H9 (cell line): ENCODE measurements at regions not wholly inside any gene's neighbourhood (a gene's known extent, or its start where the extent isn't known, plus 50 kb on each side); places are given as distances from the start of the nearest gene placed in this dataset.

ENCODE experiments used
- DNase-seq: peaks from one replicate; pipeline ENCODE4 v3.0.0-alpha.2; 2017
- H2AFZ ChIP-seq: one replicate; pipeline ENCODE4 v1.6.1; 2013; ENCODE audit warnings: mild to moderate bottlenecking, low read length, control low read depth, moderate library complexity
- H2AK5ac ChIP-seq: 2 replicates; pipeline ENCODE4 v1.6.1; 2013; ENCODE audit warnings: low read length, control low read depth, mixed read lengths; ENCODE audit not compliant: insufficient read length
- H2BK120ac ChIP-seq: one replicate; pipeline ENCODE4 v1.6.1; 2013; ENCODE audit warnings: low read depth, mild to moderate bottlenecking, low read length, control low read depth, inconsistent platforms; ENCODE audit not compliant: poor library complexity, severe bottlenecking
- H2BK12ac ChIP-seq: 2 replicates; pipeline ENCODE4 v1.6.1; 2013; ENCODE audit warnings: low read length, control low read depth, mixed read lengths, low read depth; ENCODE audit not compliant: insufficient read length
- H2BK15ac ChIP-seq: 2 replicates; pipeline ENCODE4 v1.6.1; 2013; ENCODE audit warnings: low read depth, low read length, control low read depth
- H2BK20ac ChIP-seq: one replicate; pipeline ENCODE4 v1.6.1; 2013; ENCODE audit warnings: low read depth, mild to moderate bottlenecking, low read length, control low read depth, inconsistent platforms; ENCODE audit not compliant: poor library complexity, severe bottlenecking
- H2BK5ac ChIP-seq: 2 replicates; pipeline ENCODE4 v1.6.1; 2013; ENCODE audit warnings: low read length, control low read depth, mixed read lengths; ENCODE audit not compliant: insufficient read length
- H3K14ac ChIP-seq: 2 replicates; pipeline ENCODE4 v1.6.1; 2013; ENCODE audit warnings: low read length, control low read depth; ENCODE audit not compliant: insufficient read depth
- H3K18ac ChIP-seq: 2 replicates; pipeline ENCODE4 v1.6.1; 2013; ENCODE audit warnings: low read depth, mild to moderate bottlenecking, mixed read lengths, low read length, control low read depth; ENCODE audit not compliant: insufficient read length
- H3K23ac ChIP-seq: 2 replicates; pipeline ENCODE4 v1.6.1; 2013; ENCODE audit warnings: low read length, control low read depth, mixed read lengths, low read depth; ENCODE audit not compliant: insufficient read length
- H3K23me2 ChIP-seq: 2 replicates; pipeline ENCODE4 v1.6.1; 2013; ENCODE audit warnings: low read depth, mild to moderate bottlenecking, mixed read lengths, low read length, control low read depth; ENCODE audit not compliant: insufficient read length, poor library complexity, severe bottlenecking
- H3K27ac ChIP-seq: 2 replicates; pipeline ENCODE4 v1.5.1; 2013; ENCODE audit warnings: low read length, control low read depth, mixed read lengths, low read depth; ENCODE audit not compliant: insufficient read length
- H3K27me3 ChIP-seq: 2 replicates; pipeline ENCODE4 v1.6.1; 2013; ENCODE audit warnings: low read length, control low read depth, inconsistent platforms; ENCODE audit not compliant: insufficient read depth
- H3K4ac ChIP-seq: 2 replicates; pipeline ENCODE4 v1.6.1; 2013; ENCODE audit warnings: low read depth, mild to moderate bottlenecking, control low read depth, inconsistent platforms, low read length, moderate library complexity
- H3K4me1 ChIP-seq: 2 replicates; pipeline ENCODE4 v1.6.1; 2013; ENCODE audit warnings: low read length, control low read depth, inconsistent platforms; ENCODE audit not compliant: insufficient read depth
- H3K4me2 ChIP-seq: 2 replicates; pipeline ENCODE4 v1.6.1; 2013; ENCODE audit warnings: low read length, control low read depth, mixed read lengths; ENCODE audit not compliant: insufficient read length, insufficient read depth
- H3K56ac ChIP-seq: 2 replicates; pipeline ENCODE4 v1.6.1; 2013; ENCODE audit warnings: low read depth, mild to moderate bottlenecking, mixed read lengths, low read length, control low read depth; ENCODE audit not compliant: insufficient read length
- H3K79me1 ChIP-seq: 2 replicates; pipeline ENCODE4 v1.6.1; 2013; ENCODE audit warnings: low read depth, mild to moderate bottlenecking, moderate library complexity, low read length, control low read depth, inconsistent platforms; ENCODE audit not compliant: insufficient read depth, poor library complexity, severe bottlenecking
- H3K79me2 ChIP-seq: 2 replicates; pipeline ENCODE4 v1.6.1; 2013; ENCODE audit warnings: low read length, control low read depth, inconsistent platforms; ENCODE audit not compliant: insufficient read depth
- H3K9ac ChIP-seq: 2 replicates; pipeline ENCODE4 v1.6.1; 2013; ENCODE audit warnings: low read length, control low read depth, mixed read lengths; ENCODE audit not compliant: insufficient read length; ENCODE audit errors: extremely low read depth
- H3K9me3 ChIP-seq: one replicate; pipeline ENCODE4 v1.6.1; 2013; ENCODE audit warnings: low read depth, low read length, inconsistent platforms; ENCODE audit not compliant: control insufficient read depth
- H3T11ph ChIP-seq: one replicate; pipeline ENCODE4 v1.6.1; 2013; ENCODE audit warnings: mild to moderate bottlenecking, low read length, control low read depth, inconsistent platforms
- H4K20me1 ChIP-seq: one replicate; pipeline ENCODE4 v1.6.1; 2013; ENCODE audit not compliant: control insufficient read depth, insufficient read length, insufficient read depth
- H4K5ac ChIP-seq: 2 replicates; pipeline ENCODE4 v1.6.1; 2013; ENCODE audit warnings: low read depth, mild to moderate bottlenecking, mixed read lengths, low read length, control low read depth; ENCODE audit not compliant: insufficient read length
- H4K8ac ChIP-seq: replicated peaks from 2 replicates; pipeline ENCODE4 v1.6.1; 2013; ENCODE audit warnings: low read length, control low read depth, mixed read lengths, low read depth; ENCODE audit not compliant: insufficient read length
- H4K91ac ChIP-seq: 2 replicates; pipeline ENCODE4 v1.6.1; 2013; ENCODE audit warnings: low read depth, mild to moderate bottlenecking, moderate library complexity, mixed read lengths, low read length, control low read depth; ENCODE audit not compliant: insufficient read length
- H3K27ac Mint-ChIP-seq, 3 experiments: 2 replicates in 2 of 3; 3 replicates in 1 of 3; pipeline ENCODE4 v1.8.0; 2020 to 2021; ENCODE audit warnings: mixed read lengths in 3 of 3, mild to moderate bottlenecking in 1 of 3, moderate library complexity in 1 of 3
- H3K27me3 Mint-ChIP-seq: 2 replicates; pipeline ENCODE4 v1.8.0; 2021; ENCODE audit warnings: low read depth, mild to moderate bottlenecking, moderate library complexity, mixed read lengths
- H3K36me3 Mint-ChIP-seq, 3 experiments: 2 replicates in 2 of 3; 3 replicates in 1 of 3; pipeline ENCODE4 v1.8.0; 2020 to 2021; ENCODE audit warnings: low read depth in 3 of 3, mixed read lengths in 3 of 3; ENCODE audit not compliant: insufficient read depth in 1 of 3
- H3K4me1 Mint-ChIP-seq, 2 experiments: 2 replicates each; pipeline ENCODE4 v1.8.0; 2020; ENCODE audit warnings: mixed read lengths in 2 of 2
- H3K4me3 Mint-ChIP-seq, 2 experiments: 2 replicates in 1 of 2; 3 replicates in 1 of 2; pipeline ENCODE4 v1.8.0; 2020 to 2021; ENCODE audit warnings: mild to moderate bottlenecking in 2 of 2, mixed read lengths in 2 of 2, moderate library complexity in 1 of 2
- H3K9me3 Mint-ChIP-seq, 2 experiments: 2 replicates in 1 of 2; 3 replicates in 1 of 2; pipeline ENCODE4 v1.8.0; 2020; ENCODE audit warnings: mild to moderate bottlenecking in 2 of 2, mixed read lengths in 2 of 2, moderate library complexity in 1 of 2
- WGBS: extraction: QIAGEN DNeasy Blood & Tissue Kit; methylation state at CpG from one replicate; pipeline ENCODE4 v1.1.7; 2013; ENCODE audit warnings: missing lambda C conversion rate, low lambda C conversion rate, mixed read lengths; ENCODE audit not compliant: insufficient read length; ENCODE audit errors: extremely low coverage; 5-methylcytosine and 5-hydroxymethylcytosine counted together
- TF ChIP-seq, protein P1 (sequence below): fragments of 200-600 bp; sonication (generic); conservative IDR thresholded peaks from 3 replicates; pipeline ENCODE4 v1.8.0; 2021; ENCODE audit warnings: antibody characterized with exemption, mild to moderate bottlenecking

DNA sequence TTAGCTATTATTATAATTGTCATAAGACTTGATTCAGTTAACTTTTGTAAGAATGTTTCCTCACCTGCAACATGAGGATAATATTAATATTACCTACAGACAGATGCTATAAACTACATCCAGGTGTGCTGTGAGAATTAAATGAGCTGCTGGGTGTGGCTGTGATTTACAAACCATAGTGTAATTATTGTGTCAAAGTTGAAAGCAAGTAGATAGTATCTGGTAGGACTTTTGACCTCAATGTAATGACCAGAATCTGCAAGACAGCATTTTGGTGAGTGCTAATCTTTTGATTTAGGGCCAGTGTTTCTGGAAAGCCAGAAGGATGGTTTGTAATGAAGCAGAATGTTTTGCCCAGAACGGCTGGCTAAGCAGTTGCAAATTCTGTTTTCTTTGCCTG lies 162.5 kb downstream of the TRMT11 start:
- Histone ChIP-seq H3K9ac (no peak overlapping the region), H3K27me3 (no peaks in the 10 kb centered on the region), H3K4ac (no peak overlapping the region), H2BK5ac (no peak overlapping the region), H4K91ac (no peak overlapping the region), H4K5ac (no peak overlapping the region), H4K8ac (no peak overlapping the region), H3K9me3 (no peaks in the 10 kb centered on the region), H3K23me2 (no peaks in the 10 kb centered on the region), H3T11ph (no peak overlapping the region), H2AFZ (no peak overlapping the region), H3K56ac (no peak overlapping the region), H2BK20ac (no peak overlapping the region), H2AK5ac (no peak overlapping the region), H3K23ac (no peak overlapping the region), H3K79me1 (no peaks in the 10 kb centered on the region), H3K18ac (no peak overlapping the region), H3K4me2 (no peak overlapping the region), H4K20me1 (no peaks in the 10 kb centered on the region), H2BK15ac (no peak overlapping the region), H3K14ac (no peak overlapping the region), H3K79me2 (no peaks in the 10 kb centered on the region), H2BK120ac (no peak overlapping the region), H3K27ac (no peak overlapping the region), H3K4me1 (no peaks in the 10 kb centered on the region), H2BK12ac (no peak overlapping the region)
- Mint-ChIP-seq H3K4me3 (no peak overlapping the region), H3K9me3 (no peaks in the 10 kb centered on the region), H3K27me3 (no peaks in the 10 kb centered on the region), H3K4me1 (peaks cover 17% of the 10 kb centered on the region in 2 experiments), H3K27ac (no peak overlapping the region), H3K36me3 (no peaks in the 10 kb centered on the region)
- TF ChIP-seq, protein P1, sequence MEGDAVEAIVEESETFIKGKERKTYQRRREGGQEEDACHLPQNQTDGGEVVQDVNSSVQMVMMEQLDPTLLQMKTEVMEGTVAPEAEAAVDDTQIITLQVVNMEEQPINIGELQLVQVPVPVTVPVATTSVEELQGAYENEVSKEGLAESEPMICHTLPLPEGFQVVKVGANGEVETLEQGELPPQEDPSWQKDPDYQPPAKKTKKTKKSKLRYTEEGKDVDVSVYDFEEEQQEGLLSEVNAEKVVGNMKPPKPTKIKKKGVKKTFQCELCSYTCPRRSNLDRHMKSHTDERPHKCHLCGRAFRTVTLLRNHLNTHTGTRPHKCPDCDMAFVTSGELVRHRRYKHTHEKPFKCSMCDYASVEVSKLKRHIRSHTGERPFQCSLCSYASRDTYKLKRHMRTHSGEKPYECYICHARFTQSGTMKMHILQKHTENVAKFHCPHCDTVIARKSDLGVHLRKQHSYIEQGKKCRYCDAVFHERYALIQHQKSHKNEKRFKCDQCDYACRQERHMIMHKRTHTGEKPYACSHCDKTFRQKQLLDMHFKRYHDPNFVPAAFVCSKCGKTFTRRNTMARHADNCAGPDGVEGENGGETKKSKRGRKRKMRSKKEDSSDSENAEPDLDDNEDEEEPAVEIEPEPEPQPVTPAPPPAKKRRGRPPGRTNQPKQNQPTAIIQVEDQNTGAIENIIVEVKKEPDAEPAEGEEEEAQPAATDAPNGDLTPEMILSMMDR: no peak
- no peak for DNase-seq
- WGBS: no CpG with 5 or more reads among the region's 1 CpG
